Stimulated activated naive CD4-positive, alpha-beta T cell (primary cell): ENCODE measurements at regions not wholly inside any gene's neighbourhood (a gene's known extent, or its start where the extent isn't known, plus 50 kb on each side); places are given as distances from the start of the nearest gene placed in this dataset.

Experiments
- DNase-seq, 6 experiments: peaks; one replicate each; lab custom pipeline; 2025; lab: John Stamatoyannopoulos, UW

DNA sequence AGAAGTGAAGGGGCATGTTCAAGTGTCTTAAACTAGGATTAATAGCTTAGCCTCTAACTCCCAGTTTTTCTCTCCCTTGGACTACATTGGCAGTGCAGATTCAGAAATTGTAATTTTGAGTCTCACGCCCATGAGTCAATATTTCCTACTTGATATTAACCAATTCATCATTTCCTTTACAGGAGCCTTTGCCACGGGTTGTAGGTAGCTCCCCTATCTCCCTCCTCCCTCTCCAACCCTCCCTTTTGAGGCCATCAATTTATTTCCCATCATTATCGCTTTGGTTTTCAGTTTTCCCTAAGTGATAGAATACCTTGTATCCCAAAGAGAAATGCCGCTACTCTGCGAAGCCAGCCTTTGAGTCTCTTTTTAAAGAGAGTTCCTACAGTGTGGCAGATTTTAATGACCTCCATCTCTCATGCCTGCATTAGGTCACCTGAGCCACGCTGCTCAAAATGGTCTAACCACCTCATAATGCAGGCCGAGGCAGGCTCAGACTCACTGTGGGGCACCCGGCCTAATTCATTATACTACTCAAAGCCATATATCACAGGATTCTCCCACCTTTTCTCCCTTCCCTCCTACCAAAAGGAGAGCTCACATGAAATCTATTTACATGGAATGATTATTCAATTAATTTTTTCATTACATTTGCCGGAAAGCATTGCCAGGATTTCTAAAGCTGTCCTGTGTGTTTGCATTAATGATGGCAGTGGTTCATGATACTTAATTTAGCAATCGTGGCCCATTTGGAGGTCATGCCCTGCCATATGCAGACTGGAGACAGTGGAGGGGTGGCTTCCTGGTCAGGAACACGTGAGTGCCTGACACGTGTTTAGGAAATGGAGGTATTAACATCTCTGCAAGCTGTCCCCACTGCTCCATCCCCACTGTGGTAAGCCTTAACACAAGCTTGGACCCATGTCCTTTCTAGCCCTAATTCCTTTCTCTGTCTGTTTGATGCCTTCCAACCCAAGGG, 448.2 kb upstream of the AUTS2 start:
- DNase-seq = no peak

DNA sequence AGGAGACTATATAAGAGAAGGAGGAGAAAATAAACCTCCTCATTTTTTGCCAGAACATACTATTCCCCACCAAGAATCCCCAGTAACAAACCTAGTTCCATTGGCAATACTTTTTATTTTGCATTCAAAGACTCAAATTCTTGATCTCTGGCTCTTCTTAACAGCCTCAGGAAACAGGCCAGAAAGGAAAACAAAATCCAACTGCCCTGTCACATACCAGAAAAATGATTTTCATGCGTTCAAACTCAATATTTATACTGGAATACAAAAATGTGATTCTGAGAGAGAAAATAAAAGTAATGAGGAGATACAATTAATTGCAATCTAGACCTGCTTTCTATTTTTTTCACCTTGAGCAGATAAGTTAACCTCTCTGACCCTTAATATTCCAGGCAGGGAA, 435.9 kb upstream of the AUTS2 start:
- DNase-seq = no peak

DNA sequence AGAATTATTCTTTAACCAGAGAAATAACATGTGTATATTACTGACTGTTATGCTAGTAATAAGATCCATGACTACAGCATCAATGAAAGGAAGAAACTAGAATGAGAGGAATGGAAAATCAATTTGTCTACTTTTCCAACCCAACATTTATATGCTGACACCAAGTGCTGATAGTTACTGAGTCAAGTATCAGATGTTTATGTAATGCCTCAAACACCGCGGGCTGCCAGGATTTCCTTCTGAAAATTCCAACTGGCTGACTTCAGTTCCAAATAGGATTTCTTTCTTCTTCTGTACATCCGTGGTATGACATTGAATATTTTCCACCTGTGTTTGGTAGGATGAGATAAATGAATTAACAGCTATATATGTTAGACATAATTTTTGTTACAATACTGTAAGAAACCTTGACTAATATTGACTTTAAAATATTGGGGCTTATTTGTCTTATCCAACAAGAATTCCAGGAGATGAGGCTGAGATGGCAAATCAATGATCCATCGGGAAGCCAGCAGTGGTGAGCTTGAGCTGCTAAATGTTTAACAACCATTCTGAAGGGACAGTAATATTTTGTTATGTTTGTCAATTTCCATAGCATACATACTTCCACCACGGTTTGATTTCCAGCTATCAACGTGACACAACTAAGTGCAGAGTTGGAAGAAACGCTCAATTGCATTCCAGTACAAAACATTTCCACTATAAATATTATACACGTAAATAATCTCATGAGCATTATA, 435.2 kb upstream of the AUTS2 start:
- no peak for DNase-seq

DNA sequence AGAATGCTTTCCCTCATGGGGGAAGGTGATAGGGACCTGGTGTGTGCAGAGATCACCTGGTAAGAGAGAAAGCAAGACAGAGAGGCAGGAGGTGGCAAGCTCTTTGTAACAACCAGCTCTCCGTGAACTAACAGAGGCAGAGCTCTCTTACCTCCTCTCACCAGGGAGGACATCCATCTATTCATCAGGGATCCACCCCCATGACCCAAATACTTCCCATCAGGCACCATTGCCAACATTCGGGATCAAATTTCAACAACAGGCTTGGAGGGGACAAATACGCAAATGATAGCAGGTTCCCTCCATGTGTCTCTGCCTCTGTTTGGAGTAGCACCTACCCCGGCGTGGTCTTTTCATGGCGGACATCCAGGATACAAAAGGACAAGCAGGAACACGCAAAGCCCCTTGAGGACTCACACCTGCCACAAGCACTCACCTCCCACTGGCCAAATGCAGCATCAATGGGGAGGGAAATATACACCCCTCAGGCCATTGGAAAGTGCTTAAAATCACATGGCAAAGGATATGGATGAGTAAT, 431.2 kb upstream of the AUTS2 start:
- no peak for DNase-seq

DNA sequence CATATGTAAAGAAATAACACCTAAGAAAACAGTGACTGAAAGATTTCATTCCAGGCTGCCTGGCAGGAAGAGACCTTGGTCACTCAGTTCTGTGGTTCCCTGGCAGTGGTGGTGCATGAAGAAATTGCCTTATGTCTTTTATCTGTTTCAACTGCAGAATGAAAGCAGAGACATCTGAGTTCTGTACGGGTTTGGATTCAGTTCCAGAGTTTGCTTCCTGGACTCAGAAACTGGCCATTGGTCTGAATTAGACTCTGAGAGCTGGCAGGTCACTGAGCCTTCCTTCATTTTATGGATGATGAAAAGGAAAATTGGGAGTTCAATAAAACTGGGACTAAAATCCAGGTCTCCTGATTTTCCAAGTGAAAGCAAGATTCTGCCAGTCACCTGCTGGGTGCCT, 428.9 kb upstream of the AUTS2 start:
- no peak for DNase-seq

DNA sequence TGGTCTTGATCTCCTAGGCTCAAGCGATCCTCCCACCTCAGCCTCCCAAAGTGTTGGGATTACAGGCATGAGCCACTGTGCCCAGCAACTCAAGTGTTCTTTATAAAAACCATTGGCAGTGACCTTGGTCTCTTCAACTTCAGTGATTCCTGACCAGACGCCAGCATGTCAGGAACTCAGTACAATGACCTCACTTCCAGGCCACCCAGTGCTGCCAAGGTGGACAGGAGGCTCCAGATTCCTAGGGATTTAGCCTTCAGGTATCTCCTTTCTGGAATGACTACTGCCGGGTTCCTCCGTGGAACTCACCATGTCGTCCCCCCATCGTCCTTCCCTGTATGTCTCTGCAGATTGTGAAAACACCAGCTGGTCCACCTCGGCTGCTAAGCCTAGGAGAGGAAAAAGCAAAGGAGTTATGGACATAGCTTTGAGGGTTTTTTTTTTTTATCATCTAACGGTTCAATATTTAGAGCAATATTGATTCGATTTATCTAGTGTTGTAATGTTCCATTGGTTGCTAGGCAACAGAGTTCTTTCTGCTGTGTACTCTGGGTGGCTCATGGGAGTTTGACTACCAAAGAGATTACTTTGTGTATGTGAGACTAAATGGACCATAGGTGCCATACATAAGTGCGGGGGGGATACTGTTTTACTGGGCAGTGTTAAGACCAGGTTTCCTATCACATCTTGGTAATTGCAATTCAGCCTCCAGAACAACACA, 425.8 kb upstream of the AUTS2 start:
- DNase-seq = no peak

DNA sequence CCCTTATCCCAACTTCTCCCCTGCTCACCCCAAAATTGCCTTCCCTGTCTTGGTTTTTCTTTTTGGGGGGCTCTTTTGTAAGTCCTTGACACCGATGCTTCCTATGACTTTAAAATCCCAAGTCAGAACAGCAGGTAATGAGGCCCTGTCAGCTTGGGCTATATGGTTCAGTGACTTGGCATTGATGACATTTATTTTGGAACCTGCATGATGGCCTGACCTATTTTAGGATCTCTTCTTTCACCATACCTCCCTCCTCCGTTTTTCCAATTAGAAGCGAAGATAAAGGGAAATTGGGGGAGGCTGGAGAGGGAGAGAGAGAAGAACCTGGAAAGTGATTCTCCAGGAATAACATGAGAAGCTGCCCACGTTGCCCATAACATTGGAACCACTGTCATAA, 424.9 kb upstream of the AUTS2 start:
- no peak for DNase-seq

DNA sequence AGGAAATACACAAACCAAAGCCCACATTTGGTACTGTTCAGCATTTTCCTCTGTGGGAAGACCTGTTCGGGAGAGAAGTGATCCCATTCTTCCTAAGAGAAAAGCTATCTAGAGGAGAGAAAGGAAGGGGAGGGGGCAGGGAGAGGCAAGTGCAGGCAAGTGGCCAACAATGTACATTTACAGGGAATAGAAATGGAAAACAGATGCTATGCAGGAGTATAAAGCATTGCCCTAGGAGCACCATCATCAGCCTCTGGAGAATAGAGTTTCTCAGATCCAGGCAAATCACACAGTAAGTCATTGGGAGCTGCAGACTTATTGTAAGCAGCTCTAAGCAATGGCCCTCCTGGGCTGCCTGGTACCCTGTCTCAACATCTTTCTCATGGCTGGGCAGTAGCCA, 424.4 kb upstream of the AUTS2 start:
- no peak for DNase-seq

DNA sequence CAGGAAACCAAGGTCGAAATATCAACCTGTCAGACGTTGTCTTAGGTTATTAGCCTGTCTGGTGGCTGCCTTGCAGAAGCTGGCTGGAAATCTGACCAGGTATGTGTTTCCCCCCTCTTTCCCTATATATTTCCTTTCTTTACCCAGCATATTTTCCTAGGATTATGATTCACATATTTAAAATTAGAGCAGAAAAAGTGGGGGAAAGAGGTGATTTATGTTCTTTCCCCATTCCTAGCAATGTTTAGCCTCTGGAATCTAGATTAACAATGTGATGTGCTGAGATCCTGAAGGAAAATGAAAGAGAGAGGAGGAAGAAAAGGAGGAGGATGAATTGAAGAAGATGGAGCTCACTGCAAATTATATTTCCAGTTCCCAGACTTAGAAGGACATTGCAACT, 421.4 kb upstream of the AUTS2 start:
- DNase-seq = no peak

DNA sequence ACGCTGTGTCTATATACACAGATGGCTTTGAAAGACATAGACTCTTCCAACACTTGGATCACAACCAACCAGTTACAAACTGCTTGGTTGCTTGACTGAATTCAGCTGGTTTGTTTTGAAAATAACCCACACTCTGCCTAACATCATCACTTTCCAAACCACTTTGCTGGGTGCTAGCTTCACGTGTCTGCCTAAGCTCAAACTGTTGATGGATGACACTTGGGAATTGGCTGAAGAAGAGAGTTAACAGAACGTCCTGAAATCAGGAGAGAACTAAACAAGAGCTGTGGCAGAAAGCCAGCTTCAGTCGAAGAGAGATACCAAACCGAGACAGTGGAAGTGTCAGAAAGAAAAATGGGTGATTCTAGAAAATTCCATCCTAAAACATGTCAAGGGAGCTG, 420.8 kb upstream of the AUTS2 start:
- no peak for DNase-seq

DNA sequence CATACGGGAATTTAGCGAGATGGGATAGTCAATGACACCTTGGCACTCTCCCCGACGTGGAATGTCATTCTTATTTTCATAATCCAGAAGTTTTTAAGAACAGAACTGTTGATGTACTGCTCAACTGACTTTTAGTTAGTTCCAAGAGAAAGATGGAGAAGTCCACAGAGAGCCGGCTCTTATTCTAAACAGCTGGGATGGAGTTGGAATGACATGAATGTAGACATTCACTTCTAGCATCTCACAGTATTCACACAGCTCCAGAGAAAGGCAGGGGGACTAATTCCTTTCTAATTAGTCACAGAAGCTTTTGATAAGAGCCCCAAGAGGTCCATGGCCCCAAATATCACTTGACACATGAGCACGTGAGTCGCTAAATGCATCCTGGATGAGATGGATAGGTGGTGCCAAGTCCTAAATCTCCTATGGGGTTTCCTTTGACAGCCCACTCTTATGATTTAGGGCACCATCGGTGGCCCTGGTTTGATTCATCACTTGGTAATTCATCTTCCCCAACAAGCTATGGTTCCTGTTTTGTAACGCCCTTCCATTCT, 420.3 kb upstream of the AUTS2 start:
- DNase-seq = no peak

DNA sequence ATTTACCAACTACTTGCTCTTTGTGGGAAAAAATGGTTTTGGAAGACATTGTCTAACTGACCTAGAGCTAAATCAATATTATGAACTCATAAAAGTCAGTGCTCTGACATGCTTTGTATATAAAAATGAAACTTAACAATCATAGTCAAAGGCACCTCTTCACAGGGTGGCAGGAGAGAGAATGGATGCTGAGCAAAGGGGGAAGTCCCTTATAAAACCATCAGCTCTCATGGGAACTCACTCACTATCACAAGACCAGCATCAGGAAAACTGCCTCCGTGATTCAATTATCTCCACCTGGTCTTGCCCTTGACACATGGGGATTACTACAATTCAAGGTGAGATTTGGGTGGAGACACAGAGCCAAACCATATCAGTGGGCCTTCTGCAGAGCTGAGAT, 417.6 kb upstream of the AUTS2 start:
- no peak for DNase-seq

DNA sequence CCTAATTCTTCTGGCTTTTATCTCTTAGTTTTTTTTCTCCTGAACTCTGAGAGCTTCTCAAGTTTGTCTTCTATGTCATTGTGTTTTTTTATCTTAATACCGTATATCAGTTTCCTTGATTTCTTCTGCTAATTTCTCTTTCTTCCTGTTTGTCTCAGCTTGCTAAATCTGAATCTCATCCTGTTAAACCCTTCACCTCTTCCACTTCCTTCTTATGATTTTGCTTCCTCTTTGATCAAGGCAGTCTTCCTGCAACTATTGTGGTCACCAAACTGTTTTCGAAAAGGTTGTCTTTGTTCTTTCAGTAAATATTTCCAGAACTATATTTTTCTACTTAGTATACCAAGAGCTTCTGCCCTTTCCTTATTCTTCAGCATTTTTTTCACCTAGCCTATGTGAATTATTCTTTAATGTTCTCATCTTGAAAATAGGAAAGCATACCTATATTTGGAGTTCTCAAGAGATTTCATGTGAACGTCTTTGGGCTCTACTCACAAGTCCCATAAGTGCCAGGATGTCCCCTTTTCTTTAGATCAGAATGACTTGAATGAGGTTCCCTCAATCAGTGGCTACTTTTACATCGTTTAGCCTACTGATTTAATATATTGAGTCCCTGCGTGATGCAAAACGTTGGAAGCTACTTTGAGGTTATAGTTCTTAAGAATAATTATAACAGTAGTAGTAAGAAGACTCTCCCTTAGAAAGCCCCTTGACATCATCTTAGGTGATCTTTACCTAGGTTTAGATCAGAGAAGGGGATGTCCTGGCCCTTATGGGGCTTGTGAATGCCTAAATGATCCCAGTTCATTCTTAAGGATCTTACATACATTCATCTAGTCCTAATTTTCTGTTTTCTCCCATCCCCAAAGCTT, 415.4 kb upstream of the AUTS2 start:
- no peak for DNase-seq

DNA sequence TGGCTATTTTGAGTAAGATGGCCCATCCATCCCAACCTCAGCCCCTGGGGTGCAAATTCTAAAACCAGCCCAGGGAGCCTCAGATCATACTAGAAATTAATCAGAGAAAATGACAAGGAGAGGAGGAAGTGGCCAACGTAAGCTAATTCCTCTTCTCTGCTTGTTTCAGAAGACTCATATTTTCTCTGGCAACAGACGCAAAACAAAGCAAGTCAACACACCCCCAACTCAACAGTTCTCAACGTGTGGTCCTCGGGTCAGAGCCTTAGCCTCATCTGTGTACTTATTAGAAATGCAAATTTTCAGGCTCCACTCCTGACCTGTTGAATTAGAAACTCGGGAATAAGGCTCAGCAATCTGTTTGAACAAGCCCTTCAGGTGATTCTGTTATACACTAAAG, 413.9 kb upstream of the AUTS2 start:
- no peak for DNase-seq

DNA sequence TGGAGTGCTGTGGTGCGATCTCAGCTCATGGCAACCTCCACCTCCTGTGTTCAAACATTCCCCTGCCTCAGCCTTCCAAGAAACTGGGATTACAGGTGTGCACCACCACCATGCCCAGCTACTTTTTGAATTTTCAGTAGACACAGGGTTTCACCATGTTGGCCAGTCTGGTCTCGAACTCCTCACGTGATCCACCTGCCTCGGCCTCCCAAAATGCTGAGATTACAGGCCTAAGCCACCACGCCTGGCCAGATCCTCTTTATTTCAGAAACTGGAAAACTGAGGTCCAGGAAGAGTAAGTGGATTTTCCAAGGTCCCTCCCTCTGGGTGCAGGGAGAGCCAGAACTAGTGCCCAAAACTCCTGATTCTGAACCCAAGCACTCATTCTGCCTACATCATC, 413.1 kb upstream of the AUTS2 start:
- DNase-seq = no peak

DNA sequence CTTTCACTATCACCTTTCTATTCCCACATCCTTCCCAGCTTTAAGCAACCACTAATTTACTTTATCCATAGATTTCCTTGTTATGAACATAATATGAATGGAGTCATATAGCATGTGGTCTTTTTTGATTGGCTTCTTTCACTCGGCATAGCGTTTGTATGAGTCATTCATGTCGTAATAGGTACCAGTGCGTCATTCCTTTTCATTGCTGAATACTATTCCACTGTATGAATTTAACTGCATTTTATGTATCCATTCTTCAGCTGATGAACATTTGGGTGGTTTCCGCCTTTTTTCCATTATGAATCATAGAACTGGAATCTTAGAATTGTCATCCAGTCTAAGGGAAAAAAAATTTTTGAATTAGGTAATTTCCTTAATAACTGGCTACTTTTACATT, 411.3 kb upstream of the AUTS2 start:
- no peak for DNase-seq

DNA sequence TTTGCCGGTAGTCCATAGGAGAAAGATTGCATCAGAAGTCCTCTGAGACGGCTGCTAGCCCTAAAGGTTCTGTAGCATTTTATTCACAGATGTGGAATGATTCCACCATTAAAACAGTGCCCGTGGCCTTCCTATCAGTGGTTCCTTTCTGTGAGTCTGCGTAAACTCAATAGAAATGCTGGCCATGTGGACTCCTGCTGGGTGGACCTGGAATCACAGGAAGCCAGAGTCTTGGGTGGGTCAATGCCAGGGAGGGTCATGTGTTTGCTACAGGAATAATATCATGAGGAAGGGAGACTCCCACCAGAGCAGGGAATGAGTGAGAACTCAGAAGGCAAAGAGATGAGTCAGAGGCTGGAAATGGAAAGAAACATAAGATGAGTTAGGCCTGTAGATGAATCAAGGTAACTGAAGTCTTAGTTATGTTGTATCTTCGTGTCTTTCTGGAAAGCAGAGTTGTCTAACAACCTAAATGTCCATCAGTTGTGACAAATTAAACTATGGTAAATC, 410.4 kb upstream of the AUTS2 start:
- no peak for DNase-seq

DNA sequence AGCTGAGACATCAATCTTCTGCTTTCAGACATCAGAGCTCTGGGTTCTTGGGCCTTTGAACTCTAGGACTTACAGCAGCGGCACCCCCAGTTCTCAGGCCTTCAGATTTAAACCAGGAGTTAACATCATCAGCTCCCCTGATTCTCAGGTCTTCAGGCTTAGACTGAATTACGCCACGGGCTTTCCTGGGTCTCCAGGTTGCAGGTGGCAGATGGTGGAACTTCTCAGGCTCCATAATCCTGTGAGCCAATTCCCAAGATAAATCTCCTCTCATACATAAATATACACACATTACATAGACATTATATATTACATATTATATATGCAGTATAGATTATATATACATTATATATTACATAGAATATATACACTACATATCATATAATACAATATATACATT, 408.9 kb upstream of the AUTS2 start:
- no peak for DNase-seq

DNA sequence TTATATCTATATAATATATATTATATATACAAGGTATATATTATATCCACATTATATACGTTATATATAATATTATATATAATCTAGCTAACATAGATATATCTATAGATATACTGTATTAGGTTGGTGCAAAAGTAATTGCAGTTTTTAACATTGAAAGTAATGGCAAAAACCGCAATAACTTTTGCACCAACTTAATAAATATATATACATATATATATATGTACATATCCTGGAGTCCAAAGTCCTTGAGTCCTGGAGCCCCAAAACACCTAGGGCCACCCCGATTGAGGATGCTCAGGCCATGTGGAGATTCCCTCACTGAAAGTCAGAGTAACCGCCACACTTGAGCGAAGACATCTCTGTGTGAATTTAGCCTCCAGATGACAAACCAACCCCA, 408.2 kb upstream of the AUTS2 start:
- DNase-seq = no peak

DNA sequence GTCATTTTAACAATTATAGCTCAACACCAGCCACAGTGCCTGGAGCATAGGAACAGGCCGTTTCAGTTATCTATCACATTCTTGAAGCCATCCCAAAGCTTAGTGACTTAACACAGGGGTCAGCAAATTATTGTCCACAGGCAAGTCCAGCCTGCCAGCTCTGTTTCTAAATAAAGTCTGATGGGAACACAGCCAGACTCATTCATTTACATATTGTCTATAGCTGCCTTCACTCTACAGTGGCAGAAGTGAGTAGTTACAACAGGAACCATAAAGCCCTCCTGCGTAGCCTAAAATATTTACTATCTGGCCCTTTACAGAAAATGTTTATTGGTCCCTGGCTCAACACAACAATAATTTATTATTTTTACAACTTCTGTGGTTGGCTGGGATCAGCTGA, 407.5 kb upstream of the AUTS2 start:
- DNase-seq = no peak

DNA sequence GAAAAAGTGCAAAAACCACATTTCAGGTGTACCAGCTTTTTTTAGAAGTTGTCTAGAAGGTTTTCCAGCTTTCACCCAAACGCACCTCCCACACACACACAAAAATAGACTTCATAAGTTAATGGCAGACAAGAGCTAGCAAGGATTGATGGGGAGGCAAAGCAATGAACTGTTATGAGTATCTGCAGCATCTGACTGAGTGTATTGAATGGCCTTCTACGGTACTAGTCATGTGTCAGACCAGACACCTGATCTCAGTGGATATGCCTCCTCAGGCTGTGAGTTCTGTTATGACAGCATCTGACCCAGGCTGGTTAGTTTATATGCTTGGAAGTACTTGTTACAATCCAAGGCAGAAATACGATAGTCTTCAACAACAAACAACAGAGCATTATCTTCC, 406.1 kb upstream of the AUTS2 start:
- no peak for DNase-seq
